ENCODE measurements at regions not wholly inside any gene's neighbourhood (a gene's known extent, or its start where the extent isn't known, plus 50 kb on each side); places are given as distances from the start of the nearest gene placed in this dataset.
"Not testable (repeated sequence)": the region's sequence is repeated elsewhere in the genome, so short reads cannot be mapped to it uniquely, and the experiment has no call there.

DNA sequence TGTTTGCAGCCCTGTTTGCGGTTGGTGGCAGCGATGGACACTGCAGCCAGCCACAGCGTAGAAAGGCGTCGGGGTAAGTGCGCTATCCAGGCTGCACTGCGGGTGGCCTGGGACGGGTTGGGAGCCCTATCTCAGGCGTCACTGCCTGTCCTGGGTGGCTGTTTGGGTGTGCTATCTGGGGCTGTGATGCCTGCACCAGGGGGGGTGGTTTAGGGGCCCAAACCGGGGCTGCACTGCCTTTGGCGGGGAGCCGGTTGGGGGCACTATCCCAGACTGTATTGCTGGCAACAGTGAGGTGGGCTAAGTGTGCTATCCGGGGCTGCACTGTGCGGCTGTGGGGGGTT lies 248.2 kb downstream of the TP53TG3F start:
- TF ChIP-seq, protein P1, sequence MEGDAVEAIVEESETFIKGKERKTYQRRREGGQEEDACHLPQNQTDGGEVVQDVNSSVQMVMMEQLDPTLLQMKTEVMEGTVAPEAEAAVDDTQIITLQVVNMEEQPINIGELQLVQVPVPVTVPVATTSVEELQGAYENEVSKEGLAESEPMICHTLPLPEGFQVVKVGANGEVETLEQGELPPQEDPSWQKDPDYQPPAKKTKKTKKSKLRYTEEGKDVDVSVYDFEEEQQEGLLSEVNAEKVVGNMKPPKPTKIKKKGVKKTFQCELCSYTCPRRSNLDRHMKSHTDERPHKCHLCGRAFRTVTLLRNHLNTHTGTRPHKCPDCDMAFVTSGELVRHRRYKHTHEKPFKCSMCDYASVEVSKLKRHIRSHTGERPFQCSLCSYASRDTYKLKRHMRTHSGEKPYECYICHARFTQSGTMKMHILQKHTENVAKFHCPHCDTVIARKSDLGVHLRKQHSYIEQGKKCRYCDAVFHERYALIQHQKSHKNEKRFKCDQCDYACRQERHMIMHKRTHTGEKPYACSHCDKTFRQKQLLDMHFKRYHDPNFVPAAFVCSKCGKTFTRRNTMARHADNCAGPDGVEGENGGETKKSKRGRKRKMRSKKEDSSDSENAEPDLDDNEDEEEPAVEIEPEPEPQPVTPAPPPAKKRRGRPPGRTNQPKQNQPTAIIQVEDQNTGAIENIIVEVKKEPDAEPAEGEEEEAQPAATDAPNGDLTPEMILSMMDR (IDR thresholded peaks at IDR 0.05), result not testable (repeated sequence)
- TF ChIP-seq POLR2A (IDR thresholded peaks at IDR 0.05), result not testable (repeated sequence)
